ENCODE measurements at regions not wholly inside any gene's neighbourhood (a gene's known extent, or its start where the extent isn't known, plus 50 kb on each side); places are given as distances from the start of the nearest gene placed in this dataset.

DNA sequence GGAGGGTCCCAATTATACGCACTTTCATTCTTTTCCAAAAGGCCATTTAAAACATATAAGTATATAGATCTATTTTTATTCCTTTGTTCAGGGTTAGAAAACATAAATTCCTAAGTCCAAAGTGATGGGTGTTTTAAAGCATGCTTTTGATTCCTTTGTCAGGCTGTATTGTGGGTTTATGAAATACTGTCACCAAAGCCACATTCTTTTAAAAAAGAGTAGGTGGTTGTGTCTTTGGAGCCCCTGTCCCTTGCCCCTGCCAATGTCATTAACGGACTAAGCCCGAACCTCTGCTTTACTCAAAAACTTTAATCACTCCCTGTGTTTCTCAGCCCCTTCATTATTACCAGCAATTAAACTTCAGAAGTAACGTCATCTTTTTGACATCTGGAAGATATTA lies 104.9 kb upstream of the APCDD1 start:
- TF ChIP-seq, protein P1, sequence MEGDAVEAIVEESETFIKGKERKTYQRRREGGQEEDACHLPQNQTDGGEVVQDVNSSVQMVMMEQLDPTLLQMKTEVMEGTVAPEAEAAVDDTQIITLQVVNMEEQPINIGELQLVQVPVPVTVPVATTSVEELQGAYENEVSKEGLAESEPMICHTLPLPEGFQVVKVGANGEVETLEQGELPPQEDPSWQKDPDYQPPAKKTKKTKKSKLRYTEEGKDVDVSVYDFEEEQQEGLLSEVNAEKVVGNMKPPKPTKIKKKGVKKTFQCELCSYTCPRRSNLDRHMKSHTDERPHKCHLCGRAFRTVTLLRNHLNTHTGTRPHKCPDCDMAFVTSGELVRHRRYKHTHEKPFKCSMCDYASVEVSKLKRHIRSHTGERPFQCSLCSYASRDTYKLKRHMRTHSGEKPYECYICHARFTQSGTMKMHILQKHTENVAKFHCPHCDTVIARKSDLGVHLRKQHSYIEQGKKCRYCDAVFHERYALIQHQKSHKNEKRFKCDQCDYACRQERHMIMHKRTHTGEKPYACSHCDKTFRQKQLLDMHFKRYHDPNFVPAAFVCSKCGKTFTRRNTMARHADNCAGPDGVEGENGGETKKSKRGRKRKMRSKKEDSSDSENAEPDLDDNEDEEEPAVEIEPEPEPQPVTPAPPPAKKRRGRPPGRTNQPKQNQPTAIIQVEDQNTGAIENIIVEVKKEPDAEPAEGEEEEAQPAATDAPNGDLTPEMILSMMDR (conservative IDR thresholded peaks at IDR 0.05), result no peak
- no peak for TF ChIP-seq ZFX (IDR thresholded peaks at IDR 0.05)
- no peak overlapping the region for H3K27ac ChIP-seq

DNA sequence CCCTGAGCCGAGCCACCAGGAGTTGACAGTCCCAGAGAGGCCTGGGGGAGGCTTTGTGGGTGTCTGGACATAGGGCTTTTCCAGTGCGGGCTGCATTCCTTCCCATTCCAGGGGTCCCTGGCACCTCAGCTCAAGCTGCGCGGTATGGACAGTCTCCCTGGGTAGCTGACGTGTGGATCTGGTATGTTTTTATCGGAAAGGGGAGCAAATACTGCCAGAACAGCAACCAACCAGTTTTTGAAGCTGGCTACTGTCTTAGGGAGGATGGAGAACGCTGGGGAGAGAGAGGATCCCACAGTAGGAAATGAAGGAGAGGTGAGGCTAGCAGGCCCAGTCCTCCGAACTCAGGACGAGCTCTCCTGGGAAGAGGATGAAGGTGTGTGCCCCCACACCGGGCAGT lies 103.8 kb upstream of the APCDD1 start:
- H3K27ac ChIP-seq, result no peak overlapping the region
- TF ChIP-seq, protein P1 (conservative IDR thresholded peaks at IDR 0.05), result no peak
- TF ChIP-seq ZFX (IDR thresholded peaks at IDR 0.05), result no peak

DNA sequence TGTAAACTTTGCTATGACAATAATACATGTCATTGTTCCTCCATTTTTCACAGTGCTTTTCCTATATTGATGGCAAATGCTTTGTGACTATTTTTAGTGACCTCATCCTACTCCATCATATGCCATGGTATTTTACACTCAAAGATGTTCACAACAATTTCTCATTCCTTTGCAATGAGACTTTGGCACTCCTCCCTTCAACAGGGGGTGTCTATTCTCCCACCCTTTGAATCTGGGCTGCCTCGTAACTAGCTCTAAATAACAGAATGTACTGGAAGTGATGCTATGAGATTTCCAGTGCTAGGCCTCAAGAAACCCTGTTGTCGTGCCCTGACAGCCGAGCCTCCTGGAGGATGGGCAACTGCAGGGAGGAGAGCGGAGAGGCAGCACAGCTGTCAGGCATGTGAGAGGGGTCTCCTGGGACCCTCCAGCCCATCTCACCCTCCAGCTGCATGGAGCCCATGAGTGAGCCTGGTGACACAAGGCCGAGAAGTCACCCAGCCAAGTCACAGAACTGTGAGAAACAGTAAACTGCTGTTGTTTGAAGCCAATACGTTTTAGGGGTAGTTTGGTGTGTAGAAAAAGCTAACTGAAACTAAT lies 103.1 kb upstream of the APCDD1 start:
- no peak for TF ChIP-seq ZFX (IDR thresholded peaks at IDR 0.05)
- TF ChIP-seq, protein P1 (conservative IDR thresholded peaks at IDR 0.05), result no peak
- no peak overlapping the region for H3K27ac ChIP-seq

DNA sequence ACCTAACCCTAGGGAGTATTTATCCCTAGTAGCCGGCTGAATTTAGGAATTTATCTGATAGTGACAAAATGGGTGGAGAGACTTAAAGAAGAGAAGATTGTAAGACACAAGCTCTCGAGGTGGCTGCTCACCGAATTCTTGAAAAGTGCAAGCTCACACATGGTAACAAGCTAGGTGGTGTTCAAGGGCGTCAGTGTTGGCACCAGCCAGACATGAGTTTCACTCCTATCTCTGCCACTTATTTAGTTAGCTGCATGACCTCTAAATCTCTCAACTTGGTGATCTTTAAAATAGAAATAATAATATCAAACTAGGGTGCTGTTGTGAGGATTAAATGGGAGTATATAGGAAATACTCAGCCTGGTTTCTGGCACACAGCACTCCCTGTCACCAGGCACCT lies 102.6 kb upstream of the APCDD1 start:
- TF ChIP-seq, protein P1 (conservative IDR thresholded peaks at IDR 0.05), result no peak
- no peak for TF ChIP-seq ZFX (IDR thresholded peaks at IDR 0.05)
- no peak overlapping the region for H3K27ac ChIP-seq

DNA sequence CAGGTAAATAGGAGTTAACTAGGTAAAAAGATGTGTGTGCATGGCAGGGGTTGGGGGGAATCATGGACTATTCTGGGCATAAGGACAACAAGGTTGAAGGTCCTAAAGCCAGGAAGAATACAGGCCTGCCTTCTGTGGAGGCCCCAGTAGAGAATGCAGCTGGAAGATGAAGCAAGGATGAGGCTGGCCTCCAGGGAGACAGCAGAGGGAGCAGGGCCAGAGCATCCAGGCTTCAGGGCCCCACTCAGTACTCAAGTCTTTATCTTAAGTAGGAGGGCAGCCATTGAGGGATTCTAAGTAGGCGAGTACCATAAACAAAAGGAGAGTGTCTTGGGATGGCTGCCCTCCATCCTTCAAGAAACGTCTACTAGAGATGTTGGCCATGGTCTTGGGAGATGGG lies 101.8 kb upstream of the APCDD1 start:
- TF ChIP-seq ZFX (IDR thresholded peaks at IDR 0.05), result no peak
- TF ChIP-seq, protein P1 (conservative IDR thresholded peaks at IDR 0.05), result no peak

DNA sequence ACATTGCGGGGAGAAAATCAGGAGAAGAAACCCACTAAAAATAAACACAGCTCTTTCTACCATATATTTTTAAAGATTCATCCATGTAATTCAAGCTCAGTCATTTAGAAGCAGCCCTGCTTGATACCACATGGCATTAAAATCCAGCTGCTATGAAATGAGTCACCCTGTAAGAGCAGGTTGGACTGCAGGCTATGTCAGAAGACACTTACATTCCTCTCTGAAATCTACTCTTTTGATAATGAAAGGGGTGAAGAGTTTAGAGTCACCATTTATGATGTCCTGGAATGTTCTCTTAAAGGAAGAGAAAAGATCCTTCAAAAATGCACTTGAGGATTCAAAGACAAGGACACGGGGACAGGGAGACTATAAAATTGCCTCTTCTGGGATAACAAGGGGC lies 100.6 kb upstream of the APCDD1 start:
- TF ChIP-seq ZFX (IDR thresholded peaks at IDR 0.05), result no peak
- TF ChIP-seq, protein P1 (conservative IDR thresholded peaks at IDR 0.05), result no peak
- H3K27ac ChIP-seq, result no peak overlapping the region

More for the DNA sequence above, 101.8 kb upstream of the APCDD1 start:
- no peak overlapping the region for H3K27ac ChIP-seq

DNA sequence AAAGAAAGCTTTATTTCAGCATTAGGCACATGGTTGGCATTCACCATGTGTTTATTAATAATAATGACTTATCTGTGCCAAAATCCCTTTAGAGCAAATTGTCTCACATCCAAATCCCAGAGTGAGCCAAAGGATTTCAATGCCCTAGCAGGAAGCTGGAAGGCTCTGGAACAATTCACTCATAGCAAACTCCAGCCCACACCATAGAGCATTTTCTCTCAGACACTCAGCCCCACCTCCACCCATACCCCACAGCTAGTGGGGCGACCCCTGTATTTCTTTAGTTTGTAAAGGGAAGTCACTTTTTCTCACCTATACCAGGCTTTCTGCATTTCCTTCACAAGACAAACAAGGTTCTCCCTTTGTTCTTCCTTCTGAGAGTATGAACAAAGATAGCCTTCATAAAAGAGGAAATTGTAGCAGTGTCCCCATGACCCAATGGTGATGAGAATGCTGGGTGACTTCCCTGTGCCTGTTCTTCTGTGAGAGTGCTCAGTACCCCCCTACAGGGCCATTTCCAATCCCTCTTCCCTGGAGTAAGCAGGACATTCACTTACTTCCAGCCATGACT lies 100.1 kb upstream of the APCDD1 start:
- TF ChIP-seq ZFX (IDR thresholded peaks at IDR 0.05), result no peak
- TF ChIP-seq, protein P1 (conservative IDR thresholded peaks at IDR 0.05), result no peak

More for the DNA sequence above, 100.1 kb upstream of the APCDD1 start:
- no peak overlapping the region for H3K27ac ChIP-seq
